ENCODE measurements at regions not wholly inside any gene's neighbourhood (a gene's known extent, or its start where the extent isn't known, plus 50 kb on each side); places are given as distances from the start of the nearest gene placed in this dataset.
A peak's percentile ranks its signal among the peaks of the same experiment; 100 is the strongest.

DNA sequence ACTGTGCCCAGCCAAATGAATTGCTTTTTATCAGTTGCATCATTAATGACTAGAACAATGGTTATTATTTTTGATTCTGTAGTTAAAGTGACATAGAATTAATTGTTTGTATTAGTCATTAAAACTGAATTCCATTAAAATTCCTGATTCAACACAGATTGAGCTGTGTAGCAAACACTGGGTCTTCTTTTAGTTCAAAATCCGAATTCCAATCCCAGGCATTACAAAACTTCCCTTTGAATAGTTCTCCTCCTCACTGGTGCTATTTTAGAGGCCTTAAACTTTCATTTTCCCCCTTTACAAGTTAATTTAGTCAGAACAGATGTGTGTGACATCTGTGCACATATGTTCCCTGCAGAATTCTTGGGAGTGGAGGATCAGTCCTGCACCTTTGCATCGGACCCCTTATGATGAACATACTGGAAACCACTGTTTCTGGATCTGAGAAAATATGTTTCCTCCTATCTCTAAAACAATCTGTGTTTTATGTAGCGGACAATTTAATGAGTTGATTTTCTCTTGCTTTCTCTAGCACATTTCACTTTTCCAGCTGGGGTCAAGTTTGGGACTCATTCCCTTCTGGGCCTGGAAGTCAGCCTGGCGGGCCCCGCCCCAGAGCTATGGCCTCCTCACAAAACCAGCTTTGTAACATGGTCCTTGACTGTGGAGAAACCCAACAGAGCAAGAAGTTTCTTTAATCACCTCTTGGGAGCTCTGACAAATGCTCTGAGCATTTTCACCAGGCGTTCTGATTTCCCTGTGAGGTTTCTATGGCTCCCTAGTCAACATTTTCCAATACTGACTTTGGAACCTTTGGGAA lies 87.9 kb upstream of the MAMDC2 start:
- DNase-seq, result no peak

DNA sequence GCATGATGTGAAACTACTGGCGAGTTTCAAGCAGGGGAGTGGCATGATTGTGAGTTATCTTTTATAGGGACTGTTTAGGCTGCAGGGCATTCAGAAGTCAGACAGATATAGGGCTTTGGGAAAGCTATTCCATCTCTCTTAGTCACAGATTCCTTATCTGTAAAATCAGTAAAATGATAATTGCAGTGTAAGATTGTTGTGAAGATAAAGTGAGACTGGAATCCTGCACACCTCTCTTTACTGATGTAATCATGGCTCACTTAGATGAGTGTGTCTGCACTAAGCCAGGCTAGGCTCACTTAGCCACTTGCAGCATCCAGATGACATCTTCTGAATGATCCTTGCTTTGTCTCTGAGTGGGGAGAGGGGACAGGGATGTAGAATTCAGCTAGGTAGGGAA lies 81.8 kb upstream of the MAMDC2 start:
- DNase-seq, result no peak

DNA sequence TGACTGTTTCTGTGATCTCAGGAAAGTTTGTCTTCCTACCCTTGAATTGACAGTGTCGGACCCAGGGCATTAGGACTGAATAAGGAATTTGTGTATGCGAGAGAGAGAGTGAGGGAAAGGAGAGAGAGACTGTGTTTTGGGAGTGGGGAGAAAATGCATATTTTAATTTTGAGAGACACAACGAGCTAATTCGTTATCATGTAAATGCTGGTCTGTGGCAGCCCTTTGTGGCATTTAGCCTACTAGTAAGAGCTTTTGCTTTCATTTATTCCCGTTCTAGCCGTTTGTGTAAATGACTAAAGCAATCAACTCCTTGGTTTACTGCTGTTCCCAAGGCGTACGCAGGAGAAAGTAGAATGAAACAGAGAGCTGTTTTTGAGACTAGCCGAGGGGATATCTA lies 79.8 kb upstream of the MAMDC2 start:
- DNase-seq, result no peak

DNA sequence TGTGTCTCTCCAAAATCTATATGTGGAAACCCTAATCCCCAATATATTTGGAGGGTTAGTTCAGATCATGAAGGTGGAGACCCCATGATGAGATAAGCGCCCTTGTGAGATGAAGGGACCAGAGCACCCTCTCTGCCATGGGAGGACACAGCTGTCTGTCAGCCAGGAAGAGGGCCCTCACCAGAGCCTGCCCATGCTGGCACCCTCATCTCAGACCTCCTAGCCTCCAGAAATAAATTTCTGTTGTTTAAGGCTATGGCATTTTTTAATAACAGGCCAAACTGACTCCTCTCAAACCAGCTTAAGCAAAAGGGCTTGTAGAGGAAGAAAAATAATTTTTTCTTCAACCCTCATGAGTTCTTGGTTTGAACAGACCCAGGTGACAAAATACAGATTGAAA lies 79.2 kb upstream of the MAMDC2 start:
- no peak for DNase-seq

DNA sequence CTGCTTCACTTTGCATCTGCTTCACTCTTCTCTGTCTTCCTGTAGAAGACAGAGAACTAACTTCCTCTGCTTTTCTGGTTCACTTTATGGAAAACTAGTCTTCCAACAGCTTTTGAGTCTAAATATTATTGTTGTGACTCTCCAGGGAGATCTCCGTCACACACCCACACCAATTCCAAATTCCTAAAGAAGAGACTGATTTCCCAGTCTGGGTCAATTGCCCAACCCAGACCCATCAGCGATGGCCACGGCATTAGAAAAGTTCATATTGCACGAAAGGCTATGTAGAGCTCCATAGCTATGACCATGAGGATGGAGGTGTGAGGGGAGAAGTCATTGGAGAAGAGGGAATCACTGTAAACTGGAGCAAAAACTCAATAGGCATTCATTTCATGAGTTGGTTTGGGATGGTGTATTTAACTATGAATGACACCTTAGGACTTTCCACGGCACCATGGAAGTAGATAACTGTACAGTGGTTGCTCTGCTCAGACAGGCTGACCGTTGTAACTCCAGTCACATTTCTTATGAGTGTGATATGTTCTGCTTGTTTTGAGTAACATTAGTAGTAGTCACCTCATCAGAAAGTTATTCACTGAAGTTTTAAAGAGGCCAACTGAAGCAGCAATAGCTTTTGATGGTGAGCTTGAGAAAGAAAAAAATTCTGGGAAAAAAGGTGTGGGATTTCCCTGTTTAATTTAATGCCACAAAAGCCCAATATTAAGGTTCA lies 78.1 kb upstream of the MAMDC2 start:
- DNase-seq, result no peak

DNA sequence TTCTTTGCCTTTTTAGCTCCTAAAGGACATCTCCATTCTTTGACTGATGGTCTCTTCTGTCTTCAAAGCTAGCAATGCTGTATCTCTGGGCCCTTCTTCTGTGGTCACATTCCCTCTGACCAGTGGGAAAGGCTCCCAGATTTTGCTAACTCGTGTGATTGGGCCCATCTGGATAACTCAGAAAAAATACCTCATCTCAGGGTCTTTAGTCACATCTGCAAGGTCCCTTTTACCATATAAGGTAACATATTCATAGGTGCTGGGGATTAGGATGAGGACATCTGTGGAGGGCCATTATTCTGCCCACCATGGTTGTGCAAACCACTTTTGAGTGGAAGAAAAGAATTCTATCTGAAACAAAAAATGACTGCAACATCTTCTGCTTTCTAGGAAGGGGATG lies 76.3 kb upstream of the MAMDC2 start:
- DNase-seq, result no peak

DNA sequence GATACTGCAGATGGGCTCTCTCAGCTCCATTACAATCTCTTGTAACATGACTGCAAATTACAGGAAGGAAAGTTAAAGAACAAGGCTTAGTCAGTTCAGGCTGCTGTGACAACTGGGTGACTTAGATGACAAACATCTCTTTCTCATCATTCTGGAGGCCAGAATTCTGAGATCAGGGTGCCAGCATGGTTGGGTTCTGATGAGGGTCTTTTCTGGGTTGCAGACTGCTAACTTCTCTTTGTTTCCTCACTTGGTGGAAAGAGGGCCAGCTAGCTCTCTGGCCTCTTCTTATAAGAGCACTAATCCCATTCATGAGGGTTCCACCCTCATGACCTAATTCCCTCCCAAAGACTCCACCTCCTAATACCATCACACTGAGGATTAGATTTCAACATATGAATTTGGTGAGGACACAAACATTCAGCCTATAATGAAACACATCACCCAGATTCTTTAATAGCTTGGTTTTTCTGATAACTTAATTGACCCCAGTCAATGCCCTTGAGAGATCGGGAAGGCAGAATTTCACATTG lies 73.6 kb upstream of the MAMDC2 start:
- DNase-seq, result no peak

DNA sequence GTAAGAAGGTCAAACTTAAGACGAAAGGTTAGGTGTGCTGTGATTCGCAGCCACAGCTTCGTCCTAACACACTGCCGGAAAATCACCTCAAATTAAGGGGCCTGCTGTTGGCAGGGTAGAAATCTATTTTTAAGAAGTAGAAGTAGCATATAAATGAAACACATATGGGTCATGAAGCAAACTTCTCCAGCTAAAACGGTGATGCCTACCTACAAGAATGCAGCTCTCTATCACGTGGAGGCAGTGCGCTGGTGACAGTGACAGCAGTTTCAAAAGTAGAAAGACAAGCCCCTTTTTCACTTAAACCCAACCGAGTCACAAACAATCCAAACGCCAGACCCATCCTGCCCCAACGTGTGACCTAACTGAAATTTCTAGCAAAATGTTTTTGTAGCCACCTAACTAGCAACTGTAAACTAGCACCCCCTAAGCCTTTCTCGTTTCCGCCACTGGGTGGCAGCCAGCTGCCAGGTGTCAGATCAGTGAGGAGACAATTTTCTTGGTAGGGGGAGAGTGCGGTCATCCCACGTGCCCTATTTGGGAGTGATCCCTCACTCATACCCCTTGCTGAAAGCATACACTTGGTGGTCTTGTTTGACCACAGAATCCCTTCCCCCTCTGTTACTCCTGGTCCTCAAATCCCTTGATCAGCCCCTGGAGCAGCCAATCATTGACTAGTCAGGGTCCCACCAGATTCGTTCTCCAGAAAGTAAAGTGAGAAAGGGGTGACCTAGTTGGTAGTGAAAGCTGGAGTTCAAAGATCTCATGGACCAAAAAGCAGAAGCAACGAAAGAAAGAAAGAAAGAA lies 71.8 kb upstream of the MAMDC2 start:
- DNase-seq, result peak; percentile 58

DNA sequence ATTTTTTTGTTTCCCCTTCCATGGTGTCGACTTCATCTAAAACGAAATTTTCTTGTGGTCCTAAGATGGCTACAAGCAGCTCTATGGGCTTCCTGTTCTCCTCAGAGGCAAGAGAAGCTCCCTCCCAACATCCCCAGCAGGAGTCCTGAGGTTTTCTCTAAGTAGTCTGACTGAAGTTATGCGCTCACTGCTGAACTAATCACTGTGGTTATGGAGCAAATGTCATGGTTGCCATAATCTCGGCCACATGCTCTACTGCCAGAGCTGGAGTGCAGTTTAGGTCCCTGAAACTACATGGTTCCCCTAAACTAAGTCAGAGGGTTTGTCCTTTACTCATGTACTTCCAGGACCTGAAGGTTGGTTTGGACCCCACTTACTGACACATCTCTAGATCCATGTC lies 68.0 kb upstream of the MAMDC2 start:
- DNase-seq, result no peak

DNA sequence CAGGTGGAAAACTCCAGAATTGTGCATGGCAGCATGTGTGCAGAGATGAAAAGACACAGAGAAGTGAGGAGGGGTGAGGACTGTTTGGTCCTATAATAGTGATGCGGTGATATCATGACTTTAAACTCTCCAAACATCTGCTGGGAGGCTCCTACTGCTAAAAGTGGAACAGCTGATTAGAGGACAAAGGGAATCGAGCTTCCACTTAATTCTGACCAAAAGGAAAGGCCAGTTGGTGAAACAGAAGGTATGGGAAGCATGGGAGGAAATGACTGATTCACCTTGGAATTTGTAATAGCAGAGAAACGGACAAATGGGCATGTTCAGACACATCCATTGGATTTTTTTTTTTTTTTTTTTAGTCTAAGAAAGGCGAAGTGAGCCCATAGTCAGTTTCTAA lies 67.5 kb upstream of the MAMDC2 start:
- DNase-seq, result no peak

DNA sequence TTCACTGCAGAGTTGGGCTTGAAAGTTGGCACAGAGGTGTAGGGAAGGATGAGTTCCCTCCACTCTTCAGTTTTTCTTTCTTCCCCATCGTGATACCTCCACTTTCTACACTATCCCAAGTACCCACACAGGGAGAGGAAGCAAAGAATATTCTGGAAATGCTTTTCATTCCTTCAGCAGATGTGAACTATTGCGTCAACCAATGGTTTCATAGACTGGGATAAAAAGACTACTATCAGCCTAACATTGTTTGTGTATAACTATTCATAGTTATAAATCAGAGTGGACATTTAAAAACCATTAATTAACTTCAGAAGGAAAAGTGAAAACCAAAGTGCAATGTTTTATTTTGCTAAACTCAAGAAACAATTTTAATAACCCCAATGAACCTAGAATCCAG lies 63.6 kb upstream of the MAMDC2 start:
- no peak for DNase-seq

DNA sequence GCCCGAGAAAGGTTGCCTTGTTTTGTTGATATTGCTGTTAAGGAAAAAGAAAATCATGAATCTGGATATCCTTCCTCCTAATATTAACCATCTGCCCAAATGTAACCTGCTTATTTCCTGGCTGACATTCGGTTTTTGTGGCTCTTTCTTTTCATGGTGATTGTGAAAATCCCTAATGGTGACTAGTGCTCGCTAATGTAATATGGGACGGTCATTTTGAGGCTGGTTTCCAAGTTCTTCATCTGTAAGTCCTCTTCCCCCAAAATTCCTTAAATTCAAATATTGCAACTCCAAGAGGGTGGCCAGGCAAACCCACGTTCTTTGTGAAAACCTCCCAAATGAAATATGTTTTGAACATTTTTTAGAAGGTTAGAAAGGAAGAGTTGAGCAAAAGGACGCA lies 63.1 kb upstream of the MAMDC2 start:
- DNase-seq, result no peak

DNA sequence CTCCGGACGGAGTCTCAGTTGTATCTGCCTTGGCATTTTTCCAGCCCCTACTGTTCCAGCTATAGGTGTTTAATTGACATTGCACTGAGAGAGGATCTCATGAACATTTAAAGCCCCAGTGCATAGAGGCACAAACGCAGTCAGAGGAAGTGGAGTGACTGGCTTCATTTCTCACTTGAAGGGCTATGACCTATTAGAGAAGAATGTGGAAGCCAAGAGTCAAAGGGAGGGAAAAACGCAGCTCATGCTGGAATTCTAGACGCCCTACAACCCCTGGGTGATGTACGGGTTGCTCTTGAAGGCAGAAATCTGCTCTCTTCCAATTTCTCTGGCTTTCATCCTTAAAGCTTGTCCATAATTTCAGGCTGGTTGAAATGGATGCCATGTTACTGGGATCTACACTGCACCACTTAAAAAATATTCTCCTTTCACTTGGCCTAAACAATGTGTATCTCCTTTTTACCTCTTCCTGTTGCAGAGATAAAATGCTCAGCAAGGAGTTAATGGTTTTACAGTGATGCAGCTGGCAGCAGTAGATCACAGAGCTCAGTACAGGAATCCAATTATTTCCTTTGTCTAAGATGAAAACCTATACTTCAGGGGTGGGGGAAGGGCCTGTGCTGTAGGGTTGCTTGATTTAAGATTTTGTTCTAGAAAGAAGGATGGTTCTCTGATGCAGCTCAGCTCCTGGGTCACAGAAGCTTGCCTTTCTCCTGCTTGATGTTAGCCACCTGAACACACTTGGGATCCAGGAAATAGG lies 61.8 kb upstream of the MAMDC2 start:
- no peak for DNase-seq

DNA sequence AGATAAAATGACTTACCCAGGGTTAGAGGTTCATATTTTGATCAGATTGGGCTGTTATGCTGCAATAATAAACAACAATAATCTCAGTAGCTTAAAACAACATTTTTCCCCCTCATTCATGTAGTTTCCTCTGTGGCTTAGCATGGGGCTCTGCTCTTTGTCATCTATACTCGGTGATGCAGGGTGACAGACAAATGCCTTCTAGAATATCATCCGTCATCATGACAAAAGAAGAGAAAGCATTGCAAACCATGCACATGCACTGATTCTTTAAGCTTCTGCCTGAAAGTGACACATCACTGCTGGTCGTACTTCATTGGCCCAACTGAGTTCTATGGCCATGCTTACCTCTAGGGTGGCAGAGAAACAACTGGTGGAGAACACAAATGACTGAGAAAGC lies 58.8 kb upstream of the MAMDC2 start:
- DNase-seq, result no peak

DNA sequence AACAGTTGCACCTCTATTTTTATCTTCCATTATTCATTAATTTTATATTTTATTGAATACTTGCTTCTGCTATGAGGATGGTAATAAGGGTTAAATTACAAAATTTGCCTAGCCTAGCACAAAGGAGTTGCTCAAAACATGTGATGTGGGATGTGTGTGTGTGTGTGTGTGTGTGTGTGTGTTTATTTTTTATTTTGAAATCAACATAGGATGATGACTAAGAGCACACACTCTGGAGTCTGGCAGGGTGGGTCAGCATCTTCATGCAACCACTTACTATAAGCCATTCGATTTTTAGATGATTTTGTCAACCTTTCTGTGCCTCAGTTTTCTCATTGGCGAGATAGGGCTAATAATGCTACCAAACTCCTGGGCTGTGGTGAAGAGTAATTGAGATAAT lies 57.7 kb upstream of the MAMDC2 start:
- no peak for DNase-seq

DNA sequence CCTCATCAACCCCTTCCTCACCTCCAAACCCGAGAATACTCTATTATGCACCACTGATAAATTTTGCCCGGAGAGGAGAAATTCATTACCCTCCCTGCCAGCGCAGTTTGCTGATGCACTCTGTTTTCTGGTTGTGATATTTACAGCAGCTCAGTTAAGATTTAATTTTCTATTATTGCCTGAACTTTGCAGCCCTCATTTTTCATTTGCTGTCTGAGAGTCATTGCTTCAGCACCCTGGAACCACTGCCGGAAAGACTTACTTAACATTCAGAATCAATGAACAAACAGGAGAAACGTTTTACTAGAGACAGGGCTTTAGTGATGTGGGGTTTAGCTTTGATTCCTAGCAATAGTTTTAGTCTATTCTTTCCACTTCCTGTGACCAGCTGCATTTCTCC lies 56.7 kb upstream of the MAMDC2 start:
- no peak for DNase-seq

DNA sequence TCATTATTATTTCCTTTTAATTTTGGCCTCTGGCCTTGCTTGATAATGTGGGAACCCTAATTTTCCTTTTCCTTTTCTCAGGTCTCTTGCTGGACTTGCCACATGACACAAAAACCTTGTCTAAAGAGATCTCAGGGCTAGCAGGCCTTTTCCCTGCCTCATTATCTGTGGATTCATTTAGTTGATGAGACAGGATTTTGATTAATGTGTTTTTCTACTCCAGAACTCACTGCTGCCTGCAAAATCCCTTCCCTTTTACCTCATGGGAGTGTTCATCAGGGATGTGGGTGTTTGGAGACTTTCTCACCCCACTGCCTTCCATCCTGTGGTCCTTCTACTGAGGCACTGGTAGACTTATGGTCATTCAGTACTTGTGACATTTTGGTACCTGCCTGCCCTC lies 56.2 kb upstream of the MAMDC2 start:
- no peak for DNase-seq

DNA sequence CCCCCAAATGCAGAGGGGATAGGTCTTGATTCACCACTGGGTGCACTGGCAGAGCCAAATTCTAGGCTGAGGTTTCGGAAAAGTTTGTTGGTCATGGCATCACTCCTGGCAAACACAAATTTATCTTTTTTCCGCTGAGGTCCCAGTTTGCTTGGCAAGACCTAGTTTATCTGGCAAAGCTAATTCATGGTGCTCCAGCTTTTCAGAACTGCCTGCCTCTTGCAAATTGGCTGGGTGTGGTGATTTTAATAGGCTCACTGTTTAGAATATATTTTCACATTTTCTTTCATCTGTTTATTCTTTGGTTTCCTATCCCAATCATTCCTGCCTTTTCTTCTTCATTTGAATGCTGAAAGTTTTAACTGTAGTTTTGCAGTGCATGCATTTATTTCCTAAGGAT lies 50.5 kb upstream of the MAMDC2 start:
- no peak for DNase-seq
